ENCODE measurements at regions not wholly inside any gene's neighbourhood (a gene's known extent, or its start where the extent isn't known, plus 50 kb on each side); places are given as distances from the start of the nearest gene placed in this dataset.
"Not testable (repeated sequence)": the region's sequence is repeated elsewhere in the genome, so short reads cannot be mapped to it uniquely, and the experiment has no call there.

DNA sequence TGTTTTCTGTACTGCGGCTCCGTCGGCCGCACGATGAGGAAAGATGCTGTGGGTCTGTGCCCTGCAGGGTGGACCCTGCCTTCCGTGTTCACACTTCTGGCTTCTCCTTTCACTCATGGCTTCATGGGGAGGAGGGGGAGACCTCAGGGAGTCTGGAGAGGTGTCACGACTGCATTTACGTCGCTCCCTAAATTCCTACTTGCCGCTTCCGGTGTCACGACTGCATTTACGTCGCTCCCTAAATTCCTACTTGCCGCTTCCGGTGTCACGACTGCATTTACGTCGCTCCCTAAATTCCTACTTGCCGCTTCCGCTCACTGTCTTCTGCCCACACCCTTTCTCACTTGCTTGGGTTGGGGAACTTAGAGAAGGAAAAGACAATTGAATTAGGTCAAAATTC lies 68.4 kb upstream of the ALKAL2 start:
- no CpG with 5 or more reads among the region's 21 CpGs for WGBS (ENCODE audit: insufficient coverage)
- POLR2A ChIA-PET; H3K4me1 Mint-ChIP-seq; CTCF ChIA-PET; H3K4me1 ChIP-seq (ENCODE audit: control insufficient read depth in 1 of 2, extremely low read depth in 1 of 2, insufficient read depth in 2 of 2, low read length in 2 of 2); H3K9me3 Mint-ChIP-seq; H3K36me3 ChIP-seq (ENCODE audit: control insufficient read depth in 2 of 2, extremely low read depth in 1 of 2, insufficient read depth in 1 of 2, low read length in 1 of 2); H3K27ac ChIP-seq (ENCODE audit: low read length); H3K4me3 Mint-ChIP-seq; ATAC-seq (replicated peaks in 1 of 4); H3K4me3 ChIP-seq (ENCODE audit: control insufficient read depth in 1 of 2, extremely low read depth in 1 of 2, low read length in 1 of 2); H3K9me3 ChIP-seq; H3K27ac Mint-ChIP-seq; H3K36me3 Mint-ChIP-seq; DNase-seq: not testable (repeated sequence)
- H3K27me3 Mint-ChIP-seq, result peaks cover 30 to 36% of the 10 kb centered on the region in 2 donors
- peaks cover 0 to 32% of the 10 kb centered on the region in 2 experiments for H3K27me3 ChIP-seq (replicated peaks in 1 of 2; ENCODE audit: control insufficient read depth in 2 of 2, extremely low read depth in 1 of 2, insufficient read depth in 2 of 2, low read length in 1 of 2)

DNA sequence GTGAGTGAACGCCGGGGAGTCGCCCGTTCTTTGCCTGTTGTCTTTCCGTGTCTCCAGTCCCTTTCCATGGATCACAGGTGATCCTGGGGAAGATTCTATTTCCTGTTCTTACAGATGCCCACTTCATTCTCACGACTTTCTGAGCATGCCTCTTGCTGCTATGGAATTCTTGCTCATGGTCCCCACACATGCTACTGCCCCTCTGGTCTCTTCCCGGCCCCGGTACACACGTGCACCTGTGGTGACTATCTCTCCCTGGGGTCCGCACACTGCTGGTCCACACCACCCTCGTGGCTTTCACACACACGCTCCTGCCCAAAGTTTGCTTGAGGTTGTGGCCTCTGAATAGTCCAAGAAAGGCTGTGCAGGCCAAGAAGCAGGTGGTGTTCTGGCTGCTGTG lies 67.9 kb upstream of the ALKAL2 start:
- peaks cover 30 to 41% of the 10 kb centered on the region in 2 donors for H3K27me3 Mint-ChIP-seq
- no peak overlapping the region for H3K4me3 ChIP-seq (ENCODE audit: control insufficient read depth in 1 of 2, extremely low read depth in 1 of 2, low read length in 1 of 2)
- DNase-seq (no peak), ATAC-seq (replicated peaks in 1 of 4) (no peak)
- H3K27ac Mint-ChIP-seq, result no peak overlapping the region
- WGBS (ENCODE audit: insufficient coverage), result 86% methylated on average over 11 of the region's 12 CpGs
- H3K27me3 ChIP-seq (replicated peaks in 1 of 2; ENCODE audit: control insufficient read depth in 2 of 2, extremely low read depth in 1 of 2, insufficient read depth in 2 of 2, low read length in 1 of 2), result peaks cover 0 to 32% of the 10 kb centered on the region in 2 experiments
- H3K36me3 ChIP-seq (ENCODE audit: control insufficient read depth in 2 of 2, extremely low read depth in 1 of 2, insufficient read depth in 1 of 2, low read length in 1 of 2), result no peaks in the 10 kb centered on the region
- ChIA-PET POLR2A (no interaction called here), CTCF (no interaction called here)
- no peaks in the 10 kb centered on the region for H3K9me3 ChIP-seq
- H3K4me1 Mint-ChIP-seq, result no peaks in the 10 kb centered on the region
- no peak overlapping the region for H3K4me3 Mint-ChIP-seq
- no peaks in the 10 kb centered on the region for H3K4me1 ChIP-seq (ENCODE audit: control insufficient read depth in 1 of 2, extremely low read depth in 1 of 2, insufficient read depth in 2 of 2, low read length in 2 of 2)
- H3K9me3 Mint-ChIP-seq, result peaks cover 0 to 3% (median 3%) of the 10 kb centered on the region in 3 donors
- H3K27ac ChIP-seq (ENCODE audit: low read length), result no peak overlapping the region
- no peaks in the 10 kb centered on the region for H3K36me3 Mint-ChIP-seq

- Histone ChIP-seq H3K4me1 (ENCODE audit: control insufficient read depth in 1 of 2, extremely low read depth in 1 of 2, insufficient read depth in 2 of 2, low read length in 2 of 2) (no peaks in the 10 kb centered on the region), H3K36me3 (ENCODE audit: control insufficient read depth in 2 of 2, extremely low read depth in 1 of 2, insufficient read depth in 1 of 2, low read length in 1 of 2) (no peaks in the 10 kb centered on the region), H3K4me3 (ENCODE audit: control insufficient read depth in 1 of 2, extremely low read depth in 1 of 2, low read length in 1 of 2) (no peak overlapping the region), H3K27me3 (replicated peaks in 1 of 2; ENCODE audit: control insufficient read depth in 2 of 2, extremely low read depth in 1 of 2, insufficient read depth in 2 of 2, low read length in 1 of 2) (peaks cover 0 to 32% of the 10 kb centered on the region in 2 experiments), H3K9me3 (no peaks in the 10 kb centered on the region), H3K27ac (ENCODE audit: low read length) (no peak overlapping the region)
- Mint-ChIP-seq H3K27me3 (peaks cover 28 to 35% of the 10 kb centered on the region in 2 donors), H3K4me3 (no peak overlapping the region), H3K36me3 (no peaks in the 10 kb centered on the region), H3K9me3 (no peaks in the 10 kb centered on the region), H3K4me1 (peaks cover 0 to 2% (median 0%) of the 10 kb centered on the region in 3 donors), H3K27ac (no peak overlapping the region)
- ATAC-seq (replicated peaks in 1 of 4) (no peak), DNase-seq (no peak)
- WGBS (ENCODE audit: insufficient coverage), result no CpG with 5 or more reads among the region's 3 CpGs
- ChIA-PET POLR2A (no interaction called here), CTCF (no interaction called here)
Observed at GRCh38 chr2:352696-353095, 64.8 kb upstream of the ALKAL2 start.

GRCh38 chr2:349390-349789 lies 61.5 kb upstream of the ALKAL2 start:
- H3K27ac Mint-ChIP-seq, result no peak overlapping the region
- H3K4me1 ChIP-seq (ENCODE audit: control insufficient read depth in 1 of 2, extremely low read depth in 1 of 2, insufficient read depth in 2 of 2, low read length in 2 of 2), result no peaks in the 10 kb centered on the region
- no peak overlapping the region for H3K27ac ChIP-seq (ENCODE audit: low read length)
- H3K27me3 Mint-ChIP-seq, result peaks cover 19 to 24% of the 10 kb centered on the region in 2 donors
- H3K4me3 ChIP-seq (ENCODE audit: control insufficient read depth in 1 of 2, extremely low read depth in 1 of 2, low read length in 1 of 2), result no peak overlapping the region
- POLR2A ChIA-PET, result no interaction called here
- CTCF ChIA-PET, result no interaction called here
- H3K4me1 Mint-ChIP-seq, result peaks cover 0 to 2% (median 0%) of the 10 kb centered on the region in 3 donors
- no peak overlapping the region for H3K4me3 Mint-ChIP-seq
- no peaks in the 10 kb centered on the region for H3K9me3 Mint-ChIP-seq
- 87% methylated on average over 2 of the region's 3 CpGs for WGBS (ENCODE audit: insufficient coverage)
- ATAC-seq (replicated peaks in 1 of 4) (no peak), DNase-seq (no peak)
- H3K36me3 Mint-ChIP-seq, result no peaks in the 10 kb centered on the region
- no peaks in the 10 kb centered on the region for H3K36me3 ChIP-seq (ENCODE audit: control insufficient read depth in 2 of 2, extremely low read depth in 1 of 2, insufficient read depth in 1 of 2, low read length in 1 of 2)
- H3K27me3 ChIP-seq (replicated peaks in 1 of 2; ENCODE audit: control insufficient read depth in 2 of 2, extremely low read depth in 1 of 2, insufficient read depth in 2 of 2, low read length in 1 of 2), result peaks cover 0 to 15% of the 10 kb centered on the region in 2 experiments
- H3K9me3 ChIP-seq, result no peaks in the 10 kb centered on the region

DNA sequence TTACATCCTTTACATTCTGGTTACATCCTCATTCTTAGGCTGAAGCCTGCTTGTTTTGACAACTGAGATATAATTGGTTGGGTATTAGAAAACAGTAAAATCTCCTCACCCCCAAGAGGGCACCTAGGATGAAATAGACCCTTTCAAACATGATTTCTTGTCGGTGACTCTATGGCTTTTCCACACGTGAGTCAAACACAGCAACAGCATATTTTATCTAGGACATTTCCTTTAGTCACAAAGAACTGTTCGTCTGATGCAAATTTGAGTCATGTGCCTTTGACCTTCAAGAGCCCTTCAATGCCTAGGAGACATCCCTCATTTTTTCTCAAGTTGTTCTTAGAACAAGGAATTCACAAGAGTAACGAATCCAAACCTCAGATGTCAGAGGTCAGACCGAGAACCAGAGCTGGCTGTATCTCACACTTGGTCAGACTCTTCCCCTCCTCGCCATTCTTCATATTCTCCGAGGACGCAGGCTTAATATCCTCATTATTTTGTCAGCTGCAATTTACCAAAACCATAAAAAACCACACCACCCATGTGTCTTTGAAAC lies 60.5 kb upstream of the ALKAL2 start:
- Mint-ChIP-seq H3K36me3 (no peaks in the 10 kb centered on the region), H3K27me3 (peaks cover 17 to 24% of the 10 kb centered on the region in 2 donors), H3K4me3 (no peak overlapping the region), H3K9me3 (no peaks in the 10 kb centered on the region), H3K27ac (no peak overlapping the region), H3K4me1 (peaks cover 0 to 4% (median 0%) of the 10 kb centered on the region in 3 donors)
- 66% methylated on average over 5 of the region's 8 CpGs for WGBS (ENCODE audit: insufficient coverage)
- no peak overlapping the region for H3K27ac ChIP-seq (ENCODE audit: low read length)
- no peaks in the 10 kb centered on the region for H3K9me3 ChIP-seq
- H3K4me3 ChIP-seq (ENCODE audit: control insufficient read depth in 1 of 2, extremely low read depth in 1 of 2, low read length in 1 of 2), result no peak overlapping the region
- no peaks in the 10 kb centered on the region for H3K4me1 ChIP-seq (ENCODE audit: control insufficient read depth in 1 of 2, extremely low read depth in 1 of 2, insufficient read depth in 2 of 2, low read length in 2 of 2)
- peaks cover 0 to 13% of the 10 kb centered on the region in 2 experiments for H3K27me3 ChIP-seq (replicated peaks in 1 of 2; ENCODE audit: control insufficient read depth in 2 of 2, extremely low read depth in 1 of 2, insufficient read depth in 2 of 2, low read length in 1 of 2)
- POLR2A ChIA-PET, result no interaction called here
- no peaks in the 10 kb centered on the region for H3K36me3 ChIP-seq (ENCODE audit: control insufficient read depth in 2 of 2, extremely low read depth in 1 of 2, insufficient read depth in 1 of 2, low read length in 1 of 2)
- ATAC-seq (replicated peaks in 1 of 4) (no peak), DNase-seq (no peak)
- CTCF ChIA-PET, result no interaction called here

DNA sequence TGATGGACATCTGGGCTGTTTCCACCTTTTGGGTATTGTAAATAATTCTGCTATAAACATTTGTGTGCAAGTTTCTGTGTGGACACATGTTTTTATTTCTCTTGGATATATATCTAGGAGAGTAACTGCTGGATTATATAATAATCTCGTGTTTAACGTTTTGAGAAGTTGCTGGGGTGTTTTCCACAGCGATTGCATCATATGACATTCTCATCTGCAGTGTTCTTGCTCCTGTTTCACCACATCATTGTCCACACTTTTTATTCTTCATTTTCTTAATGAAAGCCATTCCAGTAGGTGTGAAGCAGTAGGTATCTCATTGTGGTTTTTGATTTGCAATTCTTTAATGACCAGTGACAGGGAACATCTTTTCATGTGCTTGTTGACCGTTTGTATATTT lies 56.9 kb upstream of the ALKAL2 start:
- H3K36me3 ChIP-seq (ENCODE audit: control insufficient read depth in 2 of 2, extremely low read depth in 1 of 2, insufficient read depth in 1 of 2, low read length in 1 of 2), result no peaks in the 10 kb centered on the region
- POLR2A ChIA-PET, result no interaction called here
- no peaks in the 10 kb centered on the region for H3K4me1 ChIP-seq (ENCODE audit: control insufficient read depth in 1 of 2, extremely low read depth in 1 of 2, insufficient read depth in 2 of 2, low read length in 2 of 2)
- H3K4me3 ChIP-seq (ENCODE audit: control insufficient read depth in 1 of 2, extremely low read depth in 1 of 2, low read length in 1 of 2), result no peak overlapping the region
- DNase-seq (no peak), ATAC-seq (replicated peaks in 1 of 4) (no peak)
- no peaks in the 10 kb centered on the region for H3K36me3 Mint-ChIP-seq
- peaks cover 0 to 17% of the 10 kb centered on the region in 2 experiments for H3K27me3 ChIP-seq (replicated peaks in 1 of 2; ENCODE audit: control insufficient read depth in 2 of 2, extremely low read depth in 1 of 2, insufficient read depth in 2 of 2, low read length in 1 of 2)
- H3K27me3 Mint-ChIP-seq, result peaks cover 24 to 28% of the 10 kb centered on the region in 2 donors
- WGBS (ENCODE audit: insufficient coverage), result no CpG with 5 or more reads among the region's 4 CpGs
- H3K9me3 ChIP-seq, result no peaks in the 10 kb centered on the region
- no peak overlapping the region for H3K4me3 Mint-ChIP-seq
- CTCF ChIA-PET, result no interaction called here
- H3K27ac ChIP-seq (ENCODE audit: low read length), result no peak overlapping the region
- H3K27ac Mint-ChIP-seq, result no peak overlapping the region
- H3K4me1 Mint-ChIP-seq, result peaks cover 0 to 7% (median 0%) of the 10 kb centered on the region in 3 donors
- H3K9me3 Mint-ChIP-seq, result no peaks in the 10 kb centered on the region

GRCh38 chr2:343355-343754 lies 55.5 kb upstream of the ALKAL2 start:
- ChIA-PET CTCF (no interaction called here), POLR2A (no interaction called here)
- no peak overlapping the region for H3K4me3 ChIP-seq (ENCODE audit: control insufficient read depth in 1 of 2, extremely low read depth in 1 of 2, low read length in 1 of 2)
- Mint-ChIP-seq H3K4me3 (no peak overlapping the region), H3K27ac (no peak overlapping the region), H3K36me3 (peaks cover 2% of the 10 kb centered on the region), H3K27me3 (peaks cover 23 to 26% of the 10 kb centered on the region in 2 donors), H3K9me3 (peaks cover 4 to 11% (median 6%) of the 10 kb centered on the region in 3 donors), H3K4me1 (peaks cover 0 to 7% (median 0%) of the 10 kb centered on the region in 3 donors)
- peaks cover 2% of the 10 kb centered on the region for H3K9me3 ChIP-seq
- WGBS (ENCODE audit: insufficient coverage), result 37% methylated on average over 3 of the region's 5 CpGs
- peaks cover 0 to 14% of the 10 kb centered on the region in 2 experiments for H3K27me3 ChIP-seq (replicated peaks in 1 of 2; ENCODE audit: control insufficient read depth in 2 of 2, extremely low read depth in 1 of 2, insufficient read depth in 2 of 2, low read length in 1 of 2)
- no peak overlapping the region for H3K27ac ChIP-seq (ENCODE audit: low read length)
- H3K36me3 ChIP-seq (ENCODE audit: control insufficient read depth in 2 of 2, extremely low read depth in 1 of 2, insufficient read depth in 1 of 2, low read length in 1 of 2), result no peaks in the 10 kb centered on the region
- DNase-seq (peak in 1 of 35 experiments; percentile 6), ATAC-seq (replicated peaks in 1 of 4) (no peak)
- no peaks in the 10 kb centered on the region for H3K4me1 ChIP-seq (ENCODE audit: control insufficient read depth in 1 of 2, extremely low read depth in 1 of 2, insufficient read depth in 2 of 2, low read length in 2 of 2)

All from T-cell (primary cell).